DMS79 treated with DMSO at 0.1 percent for 48 hours (cell line): ENCODE measurements at regions not wholly inside any gene's neighbourhood (a gene's known extent, or its start where the extent isn't known, plus 50 kb on each side); places are given as distances from the start of the nearest gene placed in this dataset.

Experiments
- DNase-seq: peaks from one replicate; lab custom pipeline; 2025; lab: John Stamatoyannopoulos, UW

DNA sequence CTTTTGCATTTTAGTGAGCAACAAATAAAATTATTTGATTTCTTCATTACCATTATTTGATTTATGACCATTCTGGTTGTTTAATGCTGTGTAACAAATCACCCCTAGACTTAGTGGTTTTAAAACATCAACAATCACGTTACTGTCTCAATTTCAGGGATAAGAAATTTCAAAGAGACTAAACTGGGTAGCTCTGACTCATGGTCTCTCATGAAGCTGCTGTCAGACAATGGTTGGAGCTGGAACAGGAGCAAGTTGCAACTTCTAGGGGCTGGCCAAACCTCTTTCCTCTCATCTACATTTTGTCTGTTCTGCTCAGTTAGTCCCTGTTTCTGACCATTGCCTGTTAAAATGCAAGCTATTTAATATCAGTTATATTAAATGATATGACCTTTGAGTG is 517.0 kb downstream of the KCNH5 start:
- DNase-seq = no peak

DNA sequence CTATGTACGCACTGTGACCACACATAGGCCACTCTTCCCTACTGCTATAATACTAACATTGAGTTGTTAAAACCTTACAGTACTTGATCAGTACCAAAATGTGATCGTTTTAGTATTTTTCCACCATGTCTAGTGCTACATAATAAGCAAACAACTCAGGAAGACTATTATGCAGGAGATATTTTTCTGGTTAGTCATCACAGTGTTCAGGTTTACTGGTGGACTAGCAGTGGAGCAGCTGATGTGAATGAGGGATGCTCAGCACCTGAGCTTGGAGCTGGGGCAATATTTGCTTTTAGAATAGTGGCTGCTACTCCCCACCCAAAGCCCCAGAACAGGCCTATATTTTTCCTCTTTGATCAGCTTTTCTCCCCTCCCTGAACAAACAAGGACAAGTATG is 513.1 kb downstream of the KCNH5 start:
- no peak for DNase-seq

DNA sequence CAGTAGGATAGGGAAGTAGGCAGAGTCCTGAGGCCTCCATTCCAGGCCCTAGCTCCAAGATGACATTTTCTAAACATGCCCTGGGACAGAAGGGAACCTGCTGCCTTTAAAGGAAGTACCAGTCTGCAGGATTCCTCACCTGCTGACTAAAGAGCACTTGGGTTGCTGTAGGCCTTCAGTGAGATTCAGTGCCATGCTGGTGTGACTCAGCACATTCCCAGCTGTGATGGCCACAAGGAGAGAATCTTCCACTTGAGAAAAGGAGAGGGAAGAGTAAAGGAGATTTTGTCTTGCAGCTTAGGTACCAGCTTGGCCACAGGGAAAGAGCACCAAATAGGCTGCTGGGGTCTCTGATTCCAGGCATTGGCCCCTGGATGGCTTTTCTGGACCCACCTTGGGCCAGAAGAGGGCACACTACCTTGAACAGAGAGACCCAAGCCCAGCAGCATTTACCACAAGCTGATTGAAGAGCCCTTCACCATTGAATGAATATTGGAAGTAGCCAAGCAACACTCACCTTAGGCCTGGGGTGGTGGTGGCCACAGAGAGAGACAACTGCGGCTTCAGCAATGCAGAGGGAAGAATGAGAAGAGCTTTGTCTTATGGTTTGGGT is 498.3 kb downstream of the KCNH5 start:
- DNase-seq = no peak

DNA sequence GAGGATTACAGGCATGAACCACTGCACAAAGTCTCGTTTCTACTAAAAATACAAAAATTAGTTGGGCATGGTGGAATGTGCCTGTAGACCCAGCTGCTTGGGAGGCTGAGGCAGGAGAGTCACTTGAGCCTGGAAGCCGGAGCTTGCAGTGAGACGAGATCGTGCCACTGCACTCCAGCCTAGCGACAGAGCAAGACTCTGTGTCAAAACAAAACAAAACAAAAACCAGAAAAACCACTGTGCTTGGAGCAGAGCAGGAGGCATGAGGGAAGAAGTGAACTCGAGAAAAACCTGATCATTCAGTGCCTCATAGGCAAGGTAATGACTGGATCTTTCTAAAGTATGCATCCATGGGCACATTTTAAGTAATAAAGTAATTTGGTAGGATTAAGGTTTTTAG is 487.8 kb downstream of the KCNH5 start:
- DNase-seq = no peak

DNA sequence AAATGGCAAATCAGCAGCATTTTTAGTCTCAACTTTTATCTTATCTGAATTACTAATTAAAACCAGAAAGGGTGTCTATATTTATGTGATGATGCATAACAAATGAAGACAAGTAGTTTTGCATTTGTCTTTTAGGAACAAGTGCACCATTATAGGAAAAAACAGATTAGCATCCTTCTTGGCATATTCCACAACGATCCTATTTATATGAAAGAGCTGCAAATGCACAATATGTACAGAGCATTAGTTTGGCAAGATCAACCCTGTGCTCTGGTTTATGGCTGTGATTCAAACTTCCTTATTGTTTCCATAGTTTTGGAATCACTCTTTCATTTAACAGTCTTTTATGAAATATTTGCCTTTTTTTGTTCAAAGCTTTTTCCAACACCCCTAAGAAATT is 486.8 kb downstream of the KCNH5 start:
- DNase-seq = no peak

DNA sequence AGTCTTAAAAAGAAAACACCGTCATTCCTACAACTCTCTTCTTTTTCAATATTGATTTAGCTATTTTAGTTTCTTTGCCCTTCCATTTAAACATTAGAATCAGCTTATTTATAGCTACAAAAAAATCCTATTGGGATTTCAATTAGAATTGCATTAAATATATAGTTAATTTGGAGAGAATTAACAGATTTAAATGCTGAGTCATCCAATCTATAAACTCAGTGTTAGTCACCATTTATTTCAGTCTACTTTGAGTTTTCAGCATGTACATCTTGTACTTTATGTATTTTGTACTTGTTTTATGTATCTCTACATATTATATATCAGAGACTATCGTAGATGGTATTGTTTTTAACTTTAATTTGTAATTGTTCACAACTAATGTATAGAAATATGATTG is 460.0 kb downstream of the KCNH5 start:
- DNase-seq = no peak

DNA sequence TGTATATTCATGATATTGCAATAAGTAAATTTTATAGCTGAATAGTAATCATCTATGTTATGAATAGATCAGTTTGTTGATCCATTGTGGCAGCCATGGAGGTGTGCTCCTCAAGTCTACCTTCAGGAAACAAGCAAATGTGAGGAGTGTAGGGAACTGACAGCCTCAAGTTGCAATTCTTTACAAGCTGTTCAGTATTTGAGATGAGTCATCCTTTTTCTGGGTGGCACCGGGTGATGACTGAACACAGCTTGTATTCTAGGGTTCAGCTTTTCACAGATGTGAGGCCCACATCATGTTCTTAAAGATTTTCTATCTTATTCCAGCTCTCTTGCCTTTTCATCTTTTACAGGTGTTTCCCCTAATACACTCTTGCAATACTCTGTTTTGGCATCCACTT is 452.4 kb downstream of the KCNH5 start:
- no peak for DNase-seq

DNA sequence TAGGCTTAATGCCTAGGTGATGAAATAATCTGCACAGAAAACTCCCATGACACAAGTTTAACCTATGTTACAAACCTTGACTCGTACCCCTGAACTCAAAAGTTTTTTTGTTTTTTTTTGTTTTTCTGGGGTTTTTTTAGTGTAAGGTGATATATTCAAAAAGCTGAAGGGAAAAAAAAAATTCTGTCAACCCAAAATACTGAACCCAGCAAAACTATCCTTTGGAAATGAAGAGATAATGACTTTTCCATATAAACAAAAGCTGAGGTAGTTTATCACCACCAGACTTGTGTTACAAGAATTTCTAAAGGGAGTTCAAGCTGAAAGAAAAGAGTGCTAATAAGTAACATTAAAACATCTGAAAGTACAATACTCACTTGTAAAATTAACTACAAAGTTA is 448.1 kb downstream of the KCNH5 start:
- DNase-seq = no peak

DNA sequence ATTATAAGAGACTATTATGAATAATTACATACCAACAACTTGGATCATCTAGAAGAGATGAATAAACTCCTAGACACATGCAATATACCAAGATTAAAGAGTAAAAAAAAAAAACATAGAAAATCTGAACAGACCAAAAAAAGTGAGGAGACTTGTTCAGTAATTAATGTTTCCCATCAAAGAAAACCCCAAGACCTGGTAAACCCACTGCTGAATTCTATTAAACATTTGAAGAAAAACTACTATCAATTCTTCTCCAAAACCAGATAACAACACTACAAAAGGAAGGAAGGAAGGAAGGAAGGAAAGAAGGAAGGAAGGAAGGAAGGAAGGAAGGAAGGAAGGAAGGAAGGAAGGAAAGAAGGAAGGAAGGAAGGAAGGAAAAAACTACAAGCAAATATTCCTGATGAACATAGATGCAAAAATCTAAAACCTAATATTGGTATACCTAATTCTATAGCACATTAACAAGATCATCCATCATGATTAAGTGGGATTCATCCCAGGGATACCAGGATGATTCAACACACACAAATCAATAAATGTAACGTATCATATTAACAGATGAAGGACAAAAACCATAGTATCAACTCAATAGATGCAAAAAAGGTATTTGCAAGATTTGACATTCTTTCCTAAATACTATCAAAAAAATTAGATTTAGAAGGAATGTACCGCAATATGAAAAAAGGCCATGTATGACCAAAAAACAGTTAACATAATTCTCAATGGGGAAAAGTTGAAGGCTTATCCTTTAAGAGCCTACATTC is 445.5 kb downstream of the KCNH5 start:
- no peak for DNase-seq

DNA sequence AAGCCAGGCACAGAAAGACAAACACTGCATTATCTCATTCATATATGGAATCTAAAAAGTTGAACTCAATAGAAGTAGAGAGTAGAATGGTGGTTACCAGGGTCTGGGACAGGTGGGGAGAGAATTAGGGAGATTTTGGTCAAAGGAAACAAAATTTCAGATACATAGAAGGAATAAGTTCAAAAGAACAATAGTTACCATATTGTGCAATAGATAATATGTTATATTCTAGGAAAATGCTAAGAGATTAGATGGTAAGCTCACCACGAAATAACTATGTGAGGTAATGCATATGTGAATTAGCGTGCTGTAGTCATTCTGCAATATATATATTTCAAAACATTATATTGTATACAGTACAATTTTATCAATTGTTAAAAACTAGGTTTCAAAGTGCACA is 442.5 kb downstream of the KCNH5 start:
- no peak for DNase-seq

DNA sequence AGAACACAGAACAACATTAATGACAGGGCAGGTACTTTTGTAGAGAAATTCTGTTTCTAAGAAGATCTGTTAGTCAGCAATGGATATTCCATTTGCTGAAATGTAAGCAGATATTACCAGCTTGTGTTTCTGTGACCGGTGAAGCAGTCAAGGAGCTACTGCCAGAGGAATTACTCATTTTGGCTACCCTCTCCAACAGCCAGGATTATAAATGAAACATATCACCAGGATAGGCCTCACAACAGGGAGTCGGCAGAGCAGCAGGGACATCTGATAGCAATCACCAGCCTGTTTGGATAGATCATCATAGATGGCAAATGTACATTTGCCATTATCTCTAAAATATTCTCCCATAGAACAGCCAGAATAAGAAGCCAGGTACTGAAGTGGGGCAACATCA is 440.7 kb downstream of the KCNH5 start:
- DNase-seq = no peak

DNA sequence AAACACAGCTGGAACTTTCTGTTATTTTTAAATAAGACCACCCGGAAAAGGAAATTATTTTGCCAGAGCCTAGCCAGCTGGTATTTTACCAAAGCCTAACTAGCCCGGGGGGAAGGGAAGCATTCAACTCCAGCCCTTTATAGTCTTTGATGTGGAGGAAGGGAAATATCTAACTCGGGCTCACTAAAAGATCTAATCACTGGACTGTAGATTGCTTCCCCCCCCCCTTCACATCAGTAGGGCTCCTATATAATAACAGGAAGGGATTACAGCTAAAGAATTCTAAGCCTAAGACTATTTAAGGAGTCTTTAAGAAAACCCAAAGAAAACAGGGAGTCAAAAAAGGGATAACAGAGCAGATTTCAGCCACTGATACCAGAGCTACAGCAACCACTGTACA is 431.1 kb downstream of the KCNH5 start:
- no peak for DNase-seq

DNA sequence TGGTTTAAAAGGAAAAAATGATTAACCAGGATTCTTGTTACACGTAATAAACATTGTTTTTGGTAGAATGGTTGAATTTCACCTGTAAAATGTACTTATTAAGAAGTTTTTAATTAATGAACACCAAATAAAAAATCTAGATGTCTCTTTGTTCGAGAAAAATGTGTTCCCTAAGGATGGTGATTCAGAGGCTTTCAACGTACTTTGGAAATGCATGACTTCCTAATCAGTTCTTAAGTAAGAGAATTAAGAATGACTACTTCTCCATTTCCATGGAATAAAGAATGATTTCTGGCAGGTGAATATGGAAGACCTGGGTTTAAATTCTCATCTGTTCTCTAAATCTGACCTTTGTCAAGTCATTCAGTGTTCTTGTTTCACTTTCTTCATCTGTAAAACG is 428.6 kb downstream of the KCNH5 start:
- no peak for DNase-seq

DNA sequence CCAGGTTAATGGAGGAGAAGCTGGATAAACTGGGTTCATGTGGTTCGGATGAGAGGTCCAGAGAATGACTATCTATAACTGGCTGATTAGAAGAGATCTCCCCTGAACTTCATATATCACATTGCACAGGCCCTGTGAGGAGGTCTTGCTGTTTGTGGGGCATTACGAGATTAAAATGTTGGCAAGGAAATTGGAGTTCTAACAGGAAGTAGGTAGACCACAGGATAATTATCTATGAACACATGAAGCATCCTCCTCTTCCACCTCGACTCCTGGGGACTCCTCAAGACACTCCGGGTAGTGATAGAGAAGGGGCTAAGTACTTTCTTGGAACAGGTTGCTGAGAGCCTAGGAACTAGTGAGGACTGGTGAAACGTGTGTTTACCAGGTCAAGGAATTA is 418.8 kb downstream of the KCNH5 start:
- DNase-seq = no peak

DNA sequence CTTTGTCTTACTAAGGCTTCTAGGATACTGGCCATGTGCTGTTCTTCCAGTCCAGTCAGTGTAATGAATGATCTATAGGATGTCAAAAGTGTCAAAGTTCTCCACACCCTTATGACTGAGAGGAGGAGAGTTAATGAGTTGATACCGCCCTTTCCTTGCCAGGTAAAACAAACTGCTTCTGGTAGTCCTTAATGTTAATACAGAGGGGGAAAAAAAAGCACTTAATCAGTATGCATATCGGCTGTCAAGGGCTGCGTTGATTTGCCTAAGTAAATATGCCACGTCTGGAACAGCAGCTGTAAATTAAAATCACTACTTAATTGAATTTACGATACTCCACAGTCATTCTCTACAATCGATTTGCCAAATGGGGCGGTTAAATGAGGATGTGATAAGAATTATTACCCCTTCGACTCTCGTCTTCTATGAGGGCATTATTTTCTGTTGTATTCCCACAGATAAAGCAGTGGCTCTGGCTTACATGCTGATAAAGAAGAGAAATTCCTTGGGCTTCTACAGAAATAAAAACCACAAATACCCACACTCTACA is 416.0 kb downstream of the KCNH5 start:
- no peak for DNase-seq

DNA sequence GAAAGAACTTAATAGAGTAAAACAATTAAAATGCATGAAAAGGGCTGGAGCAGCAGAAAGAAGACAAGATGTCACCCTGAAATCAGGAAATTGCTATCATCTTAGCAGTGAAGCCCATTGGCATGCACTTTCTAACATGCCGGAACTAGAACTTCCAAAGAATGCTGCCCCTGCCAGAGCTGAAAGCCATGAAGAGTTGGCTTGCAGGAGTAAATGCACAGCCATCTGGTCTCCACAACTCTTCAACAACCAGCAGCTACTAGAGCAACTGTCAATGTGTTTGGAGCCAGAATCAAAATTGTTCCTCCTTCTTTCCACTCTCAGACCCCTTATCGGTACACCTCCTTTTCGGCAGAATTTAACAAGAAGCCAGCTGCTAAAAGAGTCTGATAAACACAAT is 414.1 kb downstream of the KCNH5 start:
- DNase-seq = no peak

DNA sequence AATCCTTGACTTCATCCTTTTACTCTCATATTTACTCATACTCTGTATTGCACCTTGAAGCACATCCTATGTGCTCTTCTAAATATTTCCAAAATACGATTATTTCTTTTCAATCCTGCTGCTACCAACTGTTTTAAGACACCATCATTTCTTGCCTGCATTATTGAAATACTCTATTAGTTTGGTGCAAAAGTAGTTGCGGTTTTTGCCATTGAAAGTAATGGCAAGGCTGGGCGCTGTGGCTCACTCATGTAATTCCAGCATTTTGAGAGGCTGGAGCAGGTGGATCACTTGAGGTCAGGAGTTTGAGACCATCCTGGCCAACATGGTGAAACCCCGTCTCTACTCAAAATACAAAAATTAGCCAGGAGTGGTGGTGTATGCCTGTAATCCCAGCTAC is 412.5 kb downstream of the KCNH5 start:
- no peak for DNase-seq

DNA sequence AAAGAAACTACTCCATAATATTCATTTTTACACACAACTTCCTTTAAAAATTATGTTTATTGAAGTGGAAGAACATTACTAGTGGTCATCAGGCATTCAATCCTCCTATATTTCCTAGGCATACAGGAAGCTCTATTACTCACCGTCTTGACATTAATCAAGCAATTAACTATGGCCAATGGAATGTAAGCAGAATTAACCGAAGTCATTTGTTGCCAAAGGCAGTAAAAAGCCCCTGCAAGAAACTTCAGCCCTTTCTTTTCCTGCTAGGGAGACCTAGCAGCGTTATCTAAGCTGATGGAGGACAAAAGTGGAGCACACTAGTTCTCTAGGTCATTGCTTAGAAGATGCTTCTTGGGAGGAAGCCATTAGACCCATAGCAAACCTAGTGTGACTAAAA is 399.6 kb downstream of the KCNH5 start:
- no peak for DNase-seq
